ENCODE measurements at regions not wholly inside any gene's neighbourhood (a gene's known extent, or its start where the extent isn't known, plus 50 kb on each side); places are given as distances from the start of the nearest gene placed in this dataset.

- Histone ChIP-seq H3K4me3 (ENCODE audit: low read length) (no peak overlapping the region), H3K9me3 (ENCODE audit: low read length) (no peaks in the 10 kb centered on the region), H3K4me1 (ENCODE audit: insufficient read depth, low read length) (no peaks in the 10 kb centered on the region), H2AFZ (ENCODE audit: low read depth, low read length) (no peak overlapping the region), H3K36me3 (ENCODE audit: insufficient read depth, low read length) (no peaks in the 10 kb centered on the region), H3K27me3 (ENCODE audit: insufficient read depth, low read length) (no peaks in the 10 kb centered on the region)
These were observed 703.8 kb upstream of the RAB6C start for GRCh38 chr2:129275706-129276105.

GRCh38 chr2:129276978-129277584 lies 702.4 kb upstream of the RAB6C start:
- no peaks in the 10 kb centered on the region for H3K4me1 ChIP-seq (ENCODE audit: insufficient read depth, low read length)
- H3K4me3 ChIP-seq (ENCODE audit: low read length), result no peak overlapping the region
- H2AFZ ChIP-seq (ENCODE audit: low read depth, low read length), result no peak overlapping the region

GRCh38 chr2:129277585-129277981 lies 701.9 kb upstream of the RAB6C start:
- H3K9me3 ChIP-seq (ENCODE audit: low read length), result no peaks in the 10 kb centered on the region
- no peak overlapping the region for H3K4me3 ChIP-seq (ENCODE audit: low read length)
- H2AFZ ChIP-seq (ENCODE audit: low read depth, low read length), result no peak overlapping the region
- H3K36me3 ChIP-seq (ENCODE audit: insufficient read depth, low read length), result no peaks in the 10 kb centered on the region
- H3K4me1 ChIP-seq (ENCODE audit: insufficient read depth, low read length), result no peaks in the 10 kb centered on the region
- no peaks in the 10 kb centered on the region for H3K27me3 ChIP-seq (ENCODE audit: insufficient read depth, low read length)

More at GRCh38 chr2:129276978-129277584, 702.4 kb upstream of the RAB6C start:
- no peaks in the 10 kb centered on the region for H3K36me3 ChIP-seq (ENCODE audit: insufficient read depth, low read length)
- no peaks in the 10 kb centered on the region for H3K27me3 ChIP-seq (ENCODE audit: insufficient read depth, low read length)
- no peaks in the 10 kb centered on the region for H3K9me3 ChIP-seq (ENCODE audit: low read length)

- Histone ChIP-seq H3K36me3 (ENCODE audit: insufficient read depth, low read length) (no peaks in the 10 kb centered on the region), H3K4me1 (ENCODE audit: insufficient read depth, low read length) (no peaks in the 10 kb centered on the region), H3K9me3 (ENCODE audit: low read length) (no peaks in the 10 kb centered on the region)
These were observed 697.5 kb upstream of the RAB6C start for GRCh38 chr2:129281791-129282530.

GRCh38 chr2:129285012-129285411 lies 694.5 kb upstream of the RAB6C start:
- Histone ChIP-seq H3K4me3 (ENCODE audit: low read length) (no peak overlapping the region), H3K4me1 (ENCODE audit: insufficient read depth, low read length) (no peaks in the 10 kb centered on the region), H2AFZ (ENCODE audit: low read depth, low read length) (no peak overlapping the region), H3K36me3 (ENCODE audit: insufficient read depth, low read length) (no peaks in the 10 kb centered on the region), H3K9me3 (ENCODE audit: low read length) (no peaks in the 10 kb centered on the region), H3K27me3 (ENCODE audit: insufficient read depth, low read length) (no peaks in the 10 kb centered on the region)

More at GRCh38 chr2:129281791-129282530, 697.5 kb upstream of the RAB6C start:
- no peak overlapping the region for H2AFZ ChIP-seq (ENCODE audit: low read depth, low read length)
- no peaks in the 10 kb centered on the region for H3K27me3 ChIP-seq (ENCODE audit: insufficient read depth, low read length)
- H3K4me3 ChIP-seq (ENCODE audit: low read length), result no peak overlapping the region

- H3K4me3 ChIP-seq (ENCODE audit: low read length), result no peak overlapping the region
- no peaks in the 10 kb centered on the region for H3K36me3 ChIP-seq (ENCODE audit: insufficient read depth, low read length)
- H3K4me1 ChIP-seq (ENCODE audit: insufficient read depth, low read length), result no peaks in the 10 kb centered on the region
- no peaks in the 10 kb centered on the region for H3K27me3 ChIP-seq (ENCODE audit: insufficient read depth, low read length)
- H3K9me3 ChIP-seq (ENCODE audit: low read length), result no peaks in the 10 kb centered on the region
- no peak overlapping the region for H2AFZ ChIP-seq (ENCODE audit: low read depth, low read length)
These were observed 686.1 kb upstream of the RAB6C start for GRCh38 chr2:129293326-129293725.

- H3K9me3 ChIP-seq (ENCODE audit: low read length), result no peaks in the 10 kb centered on the region
- H3K27me3 ChIP-seq (ENCODE audit: insufficient read depth, low read length), result no peaks in the 10 kb centered on the region
- H2AFZ ChIP-seq (ENCODE audit: low read depth, low read length), result no peak overlapping the region
- no peaks in the 10 kb centered on the region for H3K36me3 ChIP-seq (ENCODE audit: insufficient read depth, low read length)
- H3K4me1 ChIP-seq (ENCODE audit: insufficient read depth, low read length), result no peaks in the 10 kb centered on the region
- no peak overlapping the region for H3K4me3 ChIP-seq (ENCODE audit: low read length)
These were observed 683.1 kb upstream of the RAB6C start for GRCh38 chr2:129296396-129296795.

GRCh38 chr2:129296806-129297205 lies 682.7 kb upstream of the RAB6C start:
- no peaks in the 10 kb centered on the region for H3K9me3 ChIP-seq (ENCODE audit: low read length)
- no peaks in the 10 kb centered on the region for H3K36me3 ChIP-seq (ENCODE audit: insufficient read depth, low read length)
- H3K27me3 ChIP-seq (ENCODE audit: insufficient read depth, low read length), result no peaks in the 10 kb centered on the region
- no peak overlapping the region for H2AFZ ChIP-seq (ENCODE audit: low read depth, low read length)
- no peak overlapping the region for H3K4me3 ChIP-seq (ENCODE audit: low read length)
- H3K4me1 ChIP-seq (ENCODE audit: insufficient read depth, low read length), result no peaks in the 10 kb centered on the region

- Histone ChIP-seq H3K4me3 (ENCODE audit: low read length) (no peak overlapping the region), H3K27me3 (ENCODE audit: insufficient read depth, low read length) (no peaks in the 10 kb centered on the region), H3K9me3 (ENCODE audit: low read length) (no peaks in the 10 kb centered on the region), H2AFZ (ENCODE audit: low read depth, low read length) (no peak overlapping the region), H3K4me1 (ENCODE audit: insufficient read depth, low read length) (no peaks in the 10 kb centered on the region), H3K36me3 (ENCODE audit: insufficient read depth, low read length) (no peaks in the 10 kb centered on the region)
These were observed 682.0 kb upstream of the RAB6C start for GRCh38 chr2:129297430-129297829.

- Histone ChIP-seq H3K4me1 (ENCODE audit: insufficient read depth, low read length) (no peaks in the 10 kb centered on the region), H3K9me3 (ENCODE audit: low read length) (no peaks in the 10 kb centered on the region), H3K27me3 (ENCODE audit: insufficient read depth, low read length) (no peaks in the 10 kb centered on the region), H2AFZ (ENCODE audit: low read depth, low read length) (no peak overlapping the region), H3K4me3 (ENCODE audit: low read length) (no peak overlapping the region), H3K36me3 (ENCODE audit: insufficient read depth, low read length) (no peaks in the 10 kb centered on the region)
These were observed 680.1 kb upstream of the RAB6C start for GRCh38 chr2:129299338-129299737.

- no peaks in the 10 kb centered on the region for H3K9me3 ChIP-seq (ENCODE audit: low read length)
- H3K36me3 ChIP-seq (ENCODE audit: insufficient read depth, low read length), result no peaks in the 10 kb centered on the region
- H3K4me3 ChIP-seq (ENCODE audit: low read length), result no peak overlapping the region
- no peaks in the 10 kb centered on the region for H3K27me3 ChIP-seq (ENCODE audit: insufficient read depth, low read length)
- no peaks in the 10 kb centered on the region for H3K4me1 ChIP-seq (ENCODE audit: insufficient read depth, low read length)
- H2AFZ ChIP-seq (ENCODE audit: low read depth, low read length), result no peak overlapping the region
These were observed 679.7 kb upstream of the RAB6C start for GRCh38 chr2:129299756-129300155.

- Histone ChIP-seq H3K4me3 (ENCODE audit: low read length) (no peak overlapping the region), H3K36me3 (ENCODE audit: insufficient read depth, low read length) (no peaks in the 10 kb centered on the region), H3K9me3 (ENCODE audit: low read length) (no peaks in the 10 kb centered on the region), H3K4me1 (ENCODE audit: insufficient read depth, low read length) (no peaks in the 10 kb centered on the region), H2AFZ (ENCODE audit: low read depth, low read length) (no peak overlapping the region), H3K27me3 (ENCODE audit: insufficient read depth, low read length) (no peaks in the 10 kb centered on the region)
These were observed 679.0 kb upstream of the RAB6C start for GRCh38 chr2:129300456-129300855.

- Histone ChIP-seq H3K4me1 (ENCODE audit: insufficient read depth, low read length) (no peaks in the 10 kb centered on the region), H3K36me3 (ENCODE audit: insufficient read depth, low read length) (no peaks in the 10 kb centered on the region), H2AFZ (ENCODE audit: low read depth, low read length) (no peak overlapping the region), H3K27me3 (ENCODE audit: insufficient read depth, low read length) (no peaks in the 10 kb centered on the region), H3K9me3 (ENCODE audit: low read length) (no peaks in the 10 kb centered on the region), H3K4me3 (ENCODE audit: low read length) (no peak overlapping the region)
These were observed 678.0 kb upstream of the RAB6C start for GRCh38 chr2:129301431-129301913.
